HG03108 (cell line): ENCODE measurements at regions not wholly inside any gene's neighbourhood (a gene's known extent, or its start where the extent isn't known, plus 50 kb on each side); places are given as distances from the start of the nearest gene placed in this dataset.

ENCODE experiments used
- ATAC-seq: cut with Tn5 transposase; IDR thresholded peaks from one replicate; pipeline ENCODE4 v1.9.1; 2021; ENCODE audit warnings: moderate library complexity; ENCODE audit not compliant: unreplicated experiment

GRCh38 chr6:40000964-40001515 lies 66.8 kb upstream of the MOCS1 start:
- no peak for ATAC-seq

DNA sequence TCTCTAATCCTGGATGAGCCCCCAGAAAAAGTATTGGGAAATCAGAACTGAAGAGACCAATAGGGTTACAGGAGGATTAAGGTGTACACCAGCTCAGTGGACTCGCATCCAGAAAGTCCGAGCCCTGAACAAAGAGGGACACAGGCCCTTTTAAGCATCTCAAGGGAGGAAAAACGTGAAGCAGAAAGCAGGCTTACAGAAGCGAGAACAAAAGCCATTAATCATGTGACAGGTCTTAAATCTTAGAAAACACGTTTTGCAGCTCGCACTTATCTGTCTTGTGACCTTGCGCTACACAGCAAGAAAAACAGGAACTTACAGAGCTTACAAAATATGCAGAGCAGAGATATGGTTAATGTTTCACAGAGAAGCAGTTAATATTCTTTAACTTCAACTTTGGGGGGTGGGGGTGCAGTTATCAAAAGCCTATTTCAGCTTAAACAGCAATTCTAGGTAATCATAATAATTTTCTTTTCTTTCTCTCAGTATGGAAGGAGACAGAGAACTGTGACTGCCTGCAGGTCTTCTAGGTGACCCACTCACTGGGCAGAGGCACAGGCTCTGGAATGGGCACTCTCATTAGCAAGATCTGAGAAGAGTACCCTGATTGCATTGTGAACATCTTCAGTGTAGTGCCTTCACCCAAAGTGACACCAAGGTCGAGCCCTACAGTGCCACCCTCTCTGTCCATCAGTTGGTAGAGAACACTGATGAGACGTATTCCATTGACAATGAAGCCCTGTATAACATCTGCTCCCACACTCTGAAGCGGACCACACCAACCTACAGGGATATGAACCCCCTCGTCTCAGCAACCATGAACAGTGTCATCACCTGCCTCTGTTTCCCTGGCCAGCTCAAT lies 65.0 kb upstream of the MOCS1 start:
- ATAC-seq: no peak

GRCh38 chr6:39998126-39998525 lies 63.9 kb upstream of the MOCS1 start:
- no peak for ATAC-seq

DNA sequence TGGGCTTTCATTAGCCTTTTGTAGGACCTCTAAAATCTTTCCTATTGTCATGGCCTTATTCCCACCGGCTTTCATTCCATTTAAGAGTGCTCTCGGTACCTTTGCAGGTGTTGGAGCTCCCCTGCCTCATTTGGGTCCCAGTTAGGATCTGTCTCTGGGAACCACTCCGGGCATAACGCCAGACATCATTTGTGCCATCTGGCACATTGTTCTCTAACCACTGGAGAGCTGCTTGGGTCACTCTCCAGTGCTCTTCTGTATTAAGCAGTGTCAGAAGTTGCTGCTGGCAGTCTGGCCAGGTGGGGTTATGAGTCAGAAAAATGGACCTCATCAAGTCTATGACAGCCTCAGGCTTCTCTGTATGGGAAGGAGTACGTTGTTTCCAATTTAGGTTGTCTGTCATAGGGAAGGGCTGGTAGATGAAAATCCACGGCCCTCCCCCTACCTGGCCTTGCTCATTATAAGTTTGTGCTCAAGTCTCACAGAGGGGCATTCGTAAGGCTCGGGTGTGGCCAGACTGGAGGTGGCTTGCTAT lies 62.9 kb upstream of the MOCS1 start:
- ATAC-seq: no peak

GRCh38 chr6:39995633-39996032 lies 61.4 kb upstream of the MOCS1 start:
- ATAC-seq: no peak

GRCh38 chr6:39992861-39993622 lies 58.8 kb upstream of the MOCS1 start:
- no peak for ATAC-seq
